NCI-H510A (cell line): ENCODE measurements at regions not wholly inside any gene's neighbourhood (a gene's known extent, or its start where the extent isn't known, plus 50 kb on each side); places are given as distances from the start of the nearest gene placed in this dataset.

ENCODE experiments used
- DNase-seq: peaks from one replicate; lab custom pipeline; 2025; lab: John Stamatoyannopoulos, UW

DNA sequence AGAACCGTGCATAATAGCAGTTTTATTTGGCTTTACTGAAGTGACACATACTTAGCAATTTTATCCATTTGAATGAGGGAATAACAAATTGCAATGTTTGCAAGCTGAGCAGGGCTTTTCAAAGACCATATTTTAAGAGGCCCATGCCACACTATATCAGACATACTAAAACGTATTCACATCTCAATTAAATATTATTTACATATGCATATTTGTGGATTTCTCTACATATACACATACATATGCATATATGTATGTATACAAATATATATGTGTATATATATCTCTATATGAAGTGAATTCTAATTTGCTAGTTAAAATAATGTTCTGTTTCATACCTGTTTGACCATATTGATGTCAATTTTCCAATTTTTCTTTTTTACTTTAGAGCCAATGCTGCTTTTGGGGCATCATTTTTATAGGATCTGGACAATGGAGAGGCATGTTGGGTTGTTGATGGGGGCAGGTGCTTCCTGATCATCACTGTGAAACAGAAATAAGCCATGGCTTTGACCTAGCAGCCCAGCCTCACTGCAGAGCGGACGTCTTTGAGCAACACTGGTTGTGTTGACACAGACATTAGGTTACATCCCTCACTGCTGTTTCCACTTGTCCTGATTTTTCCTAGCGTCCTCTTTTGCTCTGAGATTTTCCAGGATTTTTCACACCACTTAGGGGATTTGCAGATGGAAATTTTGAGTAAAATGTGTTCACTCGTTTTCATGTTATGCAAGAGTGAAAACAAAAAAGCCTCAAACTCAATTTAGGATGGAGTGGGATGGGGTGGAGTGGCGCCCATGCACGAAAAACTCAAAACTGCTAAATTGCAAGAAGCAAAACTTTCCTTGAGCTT is 56.9 kb downstream of the RDH14 start:
- DNase-seq = no peak

DNA sequence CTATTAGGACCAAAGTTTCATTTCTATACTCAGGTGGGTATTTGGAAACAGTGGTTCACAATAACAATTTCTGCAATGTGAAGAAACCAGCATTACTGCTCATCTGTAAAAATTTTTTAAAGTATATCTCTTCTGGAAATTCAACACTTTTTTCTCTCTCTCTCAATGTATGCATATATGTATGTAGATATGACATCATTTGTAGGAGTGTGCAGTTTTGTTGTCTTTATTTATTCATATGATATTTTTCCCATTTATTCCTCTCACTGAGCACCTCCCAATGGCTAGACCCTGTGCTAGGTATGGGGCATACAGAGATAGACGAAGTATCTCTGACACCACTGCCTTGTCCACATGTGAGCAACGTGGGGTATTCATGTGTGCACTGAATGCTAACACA is 58.3 kb downstream of the RDH14 start:
- DNase-seq = no peak

DNA sequence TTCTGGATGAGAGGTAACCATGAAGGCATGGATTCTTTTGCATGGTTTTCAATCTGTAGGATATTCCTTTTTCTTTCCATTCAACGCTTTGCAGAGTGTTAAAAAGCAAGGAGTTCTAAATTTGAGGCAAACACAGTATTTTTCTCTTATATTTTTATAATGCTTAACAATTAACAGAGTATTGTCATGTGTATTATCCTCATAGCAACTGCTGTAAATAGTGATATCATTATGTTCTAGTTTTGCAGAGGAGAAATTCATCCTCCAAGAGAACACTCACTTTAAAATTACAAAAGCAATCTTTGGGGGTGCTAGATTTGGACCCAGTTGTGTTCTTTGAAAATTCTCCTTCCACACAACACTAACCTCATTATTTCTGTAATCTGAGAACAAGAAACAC is 58.7 kb downstream of the RDH14 start:
- no peak for DNase-seq

DNA sequence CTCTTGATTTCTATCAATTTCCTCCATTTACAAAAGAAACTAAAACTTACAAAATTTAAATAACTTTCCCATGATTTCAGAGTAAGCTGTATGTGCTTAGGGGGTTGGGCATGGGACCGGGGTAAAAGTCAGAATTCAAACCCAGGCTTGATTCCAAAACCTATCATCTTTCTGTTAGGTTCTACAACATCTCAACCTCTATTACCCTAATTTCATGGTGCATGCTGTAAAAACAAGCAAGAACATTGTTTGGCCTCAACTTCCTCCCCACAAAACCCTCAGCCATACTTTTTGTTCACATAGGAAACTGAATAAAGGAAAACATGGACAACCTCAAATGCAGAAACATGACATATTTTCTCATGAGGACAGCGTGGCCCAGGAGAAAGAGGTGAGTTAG is 59.3 kb downstream of the RDH14 start:
- no peak for DNase-seq

DNA sequence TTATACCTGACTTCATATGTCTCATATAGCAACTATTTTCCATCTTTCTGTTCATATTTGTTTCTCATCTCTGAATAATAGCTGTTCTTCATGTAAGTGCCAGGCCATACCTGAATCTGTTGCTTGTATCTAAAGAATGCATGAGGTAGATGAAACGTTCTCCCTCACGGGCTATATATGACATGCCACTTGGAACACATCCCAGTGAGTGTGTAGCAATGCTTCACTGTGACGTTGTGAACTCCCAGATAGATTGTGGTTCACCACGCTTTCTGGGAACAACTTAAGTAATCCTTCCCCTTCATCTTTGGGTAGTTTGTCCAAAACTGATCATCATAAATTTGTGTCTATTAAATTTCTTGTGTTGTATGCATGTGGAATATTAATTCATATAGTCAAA is 60.1 kb downstream of the RDH14 start:
- no peak for DNase-seq

DNA sequence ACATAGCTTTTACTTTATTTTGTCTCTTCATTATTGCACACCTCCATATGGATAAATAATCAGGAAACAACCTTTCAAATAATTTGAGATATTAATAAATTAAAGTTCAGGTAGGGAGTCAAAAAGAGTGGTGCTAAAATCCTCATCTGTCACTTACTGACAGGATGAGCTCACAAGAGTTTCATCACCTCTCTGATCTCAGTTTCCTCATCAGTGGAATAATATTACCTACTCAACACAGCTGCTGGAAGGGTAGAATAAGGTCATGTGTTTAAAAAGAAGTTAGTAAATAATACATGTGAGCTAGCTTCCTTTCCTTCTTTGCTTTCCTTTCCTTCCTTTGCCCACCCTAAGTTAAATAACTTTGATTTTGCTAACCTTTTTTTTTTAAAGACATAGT is 61.9 kb downstream of the RDH14 start:
- peak; percentile 56 for DNase-seq

DNA sequence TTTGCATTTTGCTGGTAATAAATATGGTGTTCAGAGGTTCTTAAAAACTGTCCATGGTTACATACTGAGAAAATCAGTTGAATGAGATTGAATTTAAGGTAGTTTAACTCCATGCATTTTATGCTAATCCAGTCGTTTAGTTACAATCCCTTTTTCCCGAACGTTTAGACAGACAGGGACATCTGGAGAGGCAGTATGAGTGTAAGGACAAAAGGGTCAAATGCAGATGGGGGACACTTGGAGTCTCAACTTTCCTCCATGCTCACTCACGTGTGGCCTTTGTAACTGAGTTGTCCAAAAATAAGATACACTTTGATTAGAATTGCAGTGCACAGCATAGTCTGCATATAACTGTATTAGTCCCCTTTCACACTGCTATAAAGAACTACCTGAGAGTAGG is 63.9 kb downstream of the RDH14 start:
- DNase-seq = no peak

DNA sequence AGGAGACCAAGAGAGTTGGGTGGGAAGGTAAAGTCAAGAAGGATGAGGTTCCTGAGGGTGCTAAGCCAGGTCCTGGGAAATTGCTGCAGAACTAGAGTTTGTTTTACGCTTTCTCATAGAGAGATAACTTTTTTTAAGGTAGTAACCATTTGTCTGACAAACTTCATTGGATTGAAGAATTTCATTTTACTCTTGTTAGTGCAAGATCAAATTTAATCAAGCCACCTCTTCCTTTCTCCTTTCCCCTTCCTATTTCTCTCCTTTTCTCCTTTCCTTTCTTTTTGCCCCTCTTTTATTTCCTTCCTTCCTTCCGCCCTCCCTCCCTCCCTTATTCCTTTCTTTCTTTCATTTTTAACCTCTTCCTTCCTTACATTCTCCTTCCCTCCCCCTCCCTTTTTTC is 65.4 kb downstream of the RDH14 start:
- DNase-seq = no peak

DNA sequence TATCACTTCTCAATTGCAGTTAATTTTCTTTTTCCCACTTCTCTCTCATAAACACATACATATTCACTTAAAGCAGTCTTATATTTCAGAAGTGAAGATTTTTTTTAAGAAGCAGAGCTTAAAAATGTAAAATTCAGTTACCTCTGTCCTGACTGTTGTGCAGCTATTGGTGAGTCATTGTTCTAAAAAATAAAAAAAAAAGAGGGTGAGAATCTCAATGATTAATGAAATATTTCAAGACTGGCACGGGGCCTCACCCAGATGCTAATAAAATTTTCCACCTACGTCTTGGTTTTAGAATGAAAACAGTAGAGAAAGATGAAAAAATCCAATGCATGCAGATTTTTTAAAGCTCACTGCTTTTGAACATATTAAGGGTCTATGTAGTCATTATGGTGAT is 67.7 kb downstream of the RDH14 start:
- no peak for DNase-seq

DNA sequence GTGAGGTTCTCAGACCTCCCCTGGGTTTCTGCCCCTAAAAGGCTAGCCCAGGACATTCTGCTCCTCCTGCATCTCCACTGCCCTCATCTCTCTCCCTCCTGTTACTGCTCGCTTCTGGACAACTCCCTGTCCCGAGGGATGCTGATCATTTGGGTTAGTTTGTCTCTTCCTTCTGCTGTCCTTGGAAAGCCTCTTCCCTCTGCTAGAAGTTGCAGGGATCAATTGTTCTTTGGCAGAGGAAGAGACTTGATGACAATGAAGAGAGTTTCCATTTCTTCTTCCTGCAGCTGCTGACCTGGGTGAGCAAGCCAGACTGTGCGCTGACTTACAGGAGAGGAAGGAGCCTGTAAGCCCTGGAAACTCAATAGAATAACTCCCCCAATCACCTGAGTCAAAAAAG is 68.9 kb downstream of the RDH14 start:
- DNase-seq = no peak

DNA sequence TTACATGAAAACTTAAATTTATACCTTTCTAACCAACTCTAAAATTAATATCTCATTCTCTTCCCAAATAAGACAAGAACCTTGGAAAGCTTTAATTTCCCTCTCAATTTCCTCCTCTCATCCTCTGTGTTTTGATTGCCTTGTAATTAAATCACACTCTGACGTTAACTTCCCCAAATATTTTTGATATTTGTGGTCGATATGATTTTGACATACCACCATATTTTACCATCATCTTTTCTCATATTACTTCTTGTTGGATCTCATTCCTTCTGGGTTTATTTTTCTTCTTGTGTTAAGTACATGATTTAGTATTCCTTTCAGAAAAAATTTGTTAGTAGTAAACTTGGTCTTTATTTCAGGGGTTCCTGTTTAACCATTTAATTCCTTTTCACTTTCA is 69.6 kb downstream of the RDH14 start:
- no peak for DNase-seq

DNA sequence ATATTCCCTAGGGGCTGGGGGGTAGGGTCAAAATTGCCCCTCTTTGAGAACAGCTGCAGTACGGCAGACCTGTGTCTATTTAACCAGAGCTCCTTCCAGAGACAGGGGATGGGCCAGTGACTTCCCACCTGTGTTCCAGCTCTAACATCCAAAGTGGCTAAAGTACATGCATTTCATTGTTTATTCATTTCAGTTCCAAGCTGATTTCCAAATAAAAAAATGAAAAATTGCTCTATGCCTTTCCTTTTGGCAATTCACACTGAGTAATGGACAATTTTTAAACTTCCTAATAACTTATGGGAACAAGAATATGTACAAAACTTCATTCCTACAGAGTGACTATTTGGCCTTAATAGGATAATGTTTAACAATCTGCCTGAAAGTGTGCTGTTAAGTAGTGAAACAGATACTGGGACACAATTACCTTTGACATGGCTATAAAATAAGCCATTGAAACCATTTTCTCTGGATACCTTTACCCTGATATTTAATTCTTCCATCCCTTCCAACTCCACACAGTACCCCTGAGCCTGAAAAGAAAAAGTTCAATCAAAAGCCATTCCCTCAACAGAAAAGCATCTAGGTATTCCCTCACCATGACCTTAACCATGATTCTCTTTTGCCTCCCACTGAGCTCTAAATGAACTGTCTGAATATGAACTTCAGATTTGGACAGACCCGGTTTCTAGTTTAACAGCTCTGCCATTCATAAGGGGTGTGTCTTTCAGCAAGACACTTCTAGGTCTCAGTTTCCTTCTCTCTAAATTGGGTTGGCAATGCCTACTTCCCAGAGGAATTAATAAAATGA is 73.1 kb downstream of the RDH14 start:
- DNase-seq = no peak

DNA sequence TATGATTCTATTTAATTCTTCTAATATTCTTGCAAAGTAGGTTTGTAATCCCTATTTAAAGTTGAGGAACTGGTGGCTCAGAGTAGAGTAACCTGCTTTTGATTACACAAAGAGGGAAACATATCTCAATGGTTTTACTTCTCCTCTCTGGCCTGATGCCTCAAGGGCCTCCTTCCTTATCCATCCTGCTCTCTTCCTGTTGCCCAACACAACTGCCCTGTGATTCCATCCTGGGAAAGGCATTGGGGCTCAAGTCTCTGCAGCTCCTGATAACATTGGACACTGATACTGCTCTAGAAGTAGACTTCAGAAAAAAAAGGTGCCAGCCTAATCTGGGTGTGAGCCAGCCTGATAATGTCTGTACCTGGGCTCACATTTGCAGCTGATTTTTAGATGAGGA is 75.8 kb downstream of the RDH14 start:
- DNase-seq = no peak

DNA sequence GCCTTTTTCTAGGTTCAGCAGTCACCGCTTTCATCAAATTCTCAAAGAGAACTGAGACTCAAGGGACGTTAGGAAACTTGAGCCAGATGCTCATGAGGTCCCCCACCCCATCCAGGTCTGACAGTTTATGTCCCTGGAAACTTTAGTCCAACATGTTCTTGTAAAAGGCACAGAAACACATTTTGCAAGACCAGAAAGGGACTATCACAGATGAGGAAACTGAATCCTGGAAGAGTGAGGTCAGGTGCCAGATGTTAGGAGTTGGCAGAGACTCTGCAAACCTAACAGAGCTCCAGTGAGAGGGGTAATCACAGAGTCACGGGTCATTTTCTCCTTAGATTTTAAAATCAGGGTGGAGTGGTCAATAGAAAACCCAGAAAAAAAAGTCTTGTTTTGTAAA is 76.6 kb downstream of the RDH14 start:
- DNase-seq = no peak

DNA sequence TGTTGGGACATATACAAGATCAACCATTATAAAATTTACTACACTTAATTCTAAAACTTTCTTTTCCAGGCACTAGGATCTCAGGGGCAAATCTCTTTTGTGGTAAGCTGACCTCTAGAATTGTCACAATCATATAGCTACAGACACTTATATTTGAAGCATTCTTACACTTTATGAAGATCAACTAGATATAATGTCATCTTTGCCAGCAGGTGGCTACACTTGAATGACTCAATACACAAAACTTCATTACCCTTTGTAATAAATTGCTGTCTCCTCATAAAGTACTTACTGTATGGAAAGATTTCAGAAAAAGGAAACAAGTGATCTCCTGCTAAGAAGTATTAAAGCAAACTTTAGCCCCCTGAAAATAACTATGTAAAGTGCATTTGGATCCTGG is 77.8 kb downstream of the RDH14 start:
- DNase-seq = no peak

DNA sequence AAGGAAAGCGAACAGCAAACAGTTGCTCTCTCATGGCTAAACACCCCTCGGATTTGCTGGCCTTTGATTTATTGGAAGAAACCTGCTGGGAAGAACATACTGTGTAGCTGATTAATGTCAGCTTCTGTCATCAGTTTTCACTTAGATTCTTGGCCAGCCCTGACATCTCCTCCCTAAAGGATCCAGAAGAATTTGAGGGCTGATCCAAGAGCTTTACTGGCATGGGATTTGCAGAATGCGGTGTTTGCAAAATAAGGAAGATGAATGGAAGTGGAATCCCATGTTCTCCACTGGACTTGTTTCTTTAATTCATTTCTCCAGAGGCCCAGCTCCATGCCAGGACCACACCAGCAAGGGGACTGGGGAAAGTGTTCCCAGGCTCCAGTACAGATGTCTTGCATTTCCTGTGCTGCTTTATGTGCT is 80.5 kb downstream of the RDH14 start:
- no peak for DNase-seq

DNA sequence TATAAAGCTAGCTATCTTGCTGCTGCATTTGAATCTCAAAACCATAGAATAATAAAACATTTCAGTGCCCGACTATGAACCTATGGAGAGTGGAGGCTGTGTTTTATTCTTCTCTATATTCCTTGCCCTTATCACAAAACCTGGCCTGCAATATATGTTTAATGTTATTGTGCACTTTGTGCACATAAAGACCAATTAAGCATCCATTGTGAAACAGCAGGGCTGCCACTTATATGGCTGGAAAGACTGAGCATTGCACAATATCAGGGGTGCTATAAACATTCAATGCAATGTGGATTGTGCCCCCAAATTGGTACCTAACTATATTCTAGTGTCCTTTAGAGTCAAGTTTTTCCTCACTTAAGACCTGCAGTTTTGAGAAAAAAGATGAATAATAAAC is 83.2 kb downstream of the RDH14 start:
- no peak for DNase-seq

DNA sequence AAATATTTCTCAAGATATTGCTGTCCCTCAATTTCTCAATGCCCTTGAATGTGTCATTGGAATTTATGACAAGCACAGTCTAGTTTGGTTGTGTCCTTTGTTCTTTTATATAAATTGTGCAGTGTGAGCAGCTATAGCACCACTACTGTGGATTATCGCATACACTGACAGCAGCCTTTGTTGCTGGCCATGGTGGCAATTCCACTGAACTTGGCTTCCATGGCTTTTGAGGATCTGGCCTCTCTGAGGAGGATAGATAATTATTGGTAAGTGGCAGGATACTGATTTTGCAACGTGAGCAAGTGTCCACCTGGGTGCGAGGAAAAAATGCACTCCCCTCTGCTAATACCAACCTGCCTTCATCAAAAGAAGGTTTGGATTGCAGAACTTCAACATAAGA is 84.0 kb downstream of the RDH14 start:
- no peak for DNase-seq

DNA sequence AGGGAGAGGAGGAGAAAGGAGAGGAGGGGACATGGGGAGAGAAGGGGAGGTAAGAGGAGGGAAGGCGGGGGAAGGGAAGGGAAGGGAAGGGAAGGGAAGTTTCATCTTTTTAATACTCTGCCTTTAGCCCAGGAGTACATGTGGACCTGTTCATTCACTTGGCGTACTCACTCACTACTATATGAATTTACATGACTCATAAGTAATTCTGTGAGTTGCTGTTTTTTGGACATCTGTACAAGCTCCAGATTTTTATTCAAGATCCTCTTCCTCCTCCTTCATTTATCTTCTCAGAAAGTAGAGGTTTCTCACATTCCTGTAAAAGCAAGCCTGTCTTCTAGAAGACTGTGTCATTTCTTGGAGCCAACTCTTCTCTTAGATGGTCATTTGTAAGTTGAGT is 84.6 kb downstream of the RDH14 start:
- no peak for DNase-seq

DNA sequence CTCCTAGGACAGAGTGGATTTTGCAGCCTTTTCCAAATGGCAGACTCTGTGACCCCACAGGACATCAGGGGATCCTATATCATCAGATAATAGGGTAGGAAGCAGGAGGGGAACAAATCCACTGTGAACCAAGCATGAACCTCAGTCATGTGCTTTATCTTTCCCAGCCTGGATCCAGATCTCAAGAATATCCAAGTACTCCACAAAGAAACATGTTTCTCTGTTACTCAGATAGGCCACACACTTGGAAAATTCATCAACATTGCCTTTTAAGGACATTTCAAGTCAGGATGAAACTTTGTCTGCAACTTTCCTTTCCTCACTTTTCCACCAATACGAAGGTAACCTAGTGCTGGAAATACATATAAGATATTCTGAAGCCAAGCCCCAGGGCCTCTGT is 85.8 kb downstream of the RDH14 start:
- no peak for DNase-seq

DNA sequence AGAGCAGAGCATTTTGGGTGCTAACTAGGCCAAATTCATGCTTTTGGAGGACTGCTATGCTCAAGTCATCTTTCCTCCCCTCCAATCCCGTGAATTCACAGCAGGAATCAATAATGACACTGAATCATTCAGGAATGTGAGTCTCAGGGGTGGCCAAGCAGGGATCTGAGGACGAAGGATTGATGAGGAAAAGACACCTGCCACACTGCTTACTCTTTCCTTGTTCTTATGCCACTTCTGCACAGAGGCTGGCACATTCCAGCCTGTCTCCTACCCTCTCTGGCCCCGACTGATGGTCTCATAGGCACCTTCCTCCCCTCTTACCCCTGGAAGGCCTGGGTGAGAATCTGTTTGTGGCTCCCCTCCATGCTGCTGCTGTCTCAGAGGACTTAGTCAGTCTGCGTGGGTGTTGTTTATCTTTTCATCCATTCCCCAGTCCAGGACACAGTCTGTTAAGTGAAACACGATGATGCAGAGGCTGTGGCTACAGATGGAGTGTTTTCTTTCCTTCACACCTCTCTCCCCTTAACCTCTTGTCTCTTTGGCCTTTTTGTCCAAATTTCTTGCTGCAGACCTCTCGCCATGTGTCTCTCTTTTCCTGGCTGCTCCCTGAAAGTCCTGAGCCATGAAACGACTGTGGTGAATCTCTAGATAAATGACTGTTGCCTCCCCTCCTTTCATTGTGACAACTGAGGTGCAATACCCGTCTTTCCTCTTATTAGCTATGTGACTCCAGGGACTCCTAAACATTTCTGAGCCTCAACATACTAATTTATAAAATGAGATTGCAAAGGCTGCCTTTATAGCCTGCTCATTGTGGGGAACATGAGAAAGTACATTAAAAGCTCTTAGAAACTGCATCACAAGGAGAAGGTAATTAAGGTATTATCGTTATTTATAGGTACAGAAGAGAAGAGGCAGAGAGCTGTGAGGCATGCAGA is 86.9 kb downstream of the RDH14 start:
- no peak for DNase-seq

DNA sequence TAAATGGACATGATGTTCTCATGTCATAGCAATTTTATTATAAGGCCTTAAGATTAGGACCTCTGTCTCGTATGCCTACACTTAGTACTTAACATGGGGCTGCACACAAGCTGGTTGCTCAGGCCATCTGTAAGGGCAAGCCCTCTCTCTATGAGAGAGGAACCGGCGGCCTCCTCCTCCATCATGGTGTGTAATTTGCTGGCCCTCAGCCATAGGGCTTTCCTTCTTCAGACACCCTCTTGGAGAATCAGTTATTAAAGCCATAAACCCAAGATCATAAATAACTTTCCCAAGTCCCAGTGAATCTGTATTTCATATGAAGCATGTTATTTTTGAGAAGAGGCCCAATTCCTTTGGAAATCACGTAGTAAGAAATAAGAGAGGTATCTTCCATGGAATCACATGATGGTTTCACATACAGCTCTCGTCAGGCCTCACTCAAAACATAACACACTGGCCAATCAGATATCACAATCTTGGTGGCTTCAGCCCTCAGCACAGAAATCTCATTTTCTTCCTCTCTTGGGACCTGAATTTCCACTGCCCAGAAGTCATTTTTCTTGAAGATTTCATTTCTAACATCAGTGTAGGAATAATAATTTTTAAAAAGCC is 92.6 kb downstream of the RDH14 start:
- DNase-seq = no peak
